NCI-H2107 treated with DMSO at 0.1 percent for 48 hours (cell line): ENCODE measurements at regions not wholly inside any gene's neighbourhood (a gene's known extent, or its start where the extent isn't known, plus 50 kb on each side); places are given as distances from the start of the nearest gene placed in this dataset.

ENCODE experiments used
- DNase-seq: peaks from one replicate; lab custom pipeline; 2025; ENCODE audit not compliant: unreplicated experiment; lab: John Stamatoyannopoulos, UW

DNA sequence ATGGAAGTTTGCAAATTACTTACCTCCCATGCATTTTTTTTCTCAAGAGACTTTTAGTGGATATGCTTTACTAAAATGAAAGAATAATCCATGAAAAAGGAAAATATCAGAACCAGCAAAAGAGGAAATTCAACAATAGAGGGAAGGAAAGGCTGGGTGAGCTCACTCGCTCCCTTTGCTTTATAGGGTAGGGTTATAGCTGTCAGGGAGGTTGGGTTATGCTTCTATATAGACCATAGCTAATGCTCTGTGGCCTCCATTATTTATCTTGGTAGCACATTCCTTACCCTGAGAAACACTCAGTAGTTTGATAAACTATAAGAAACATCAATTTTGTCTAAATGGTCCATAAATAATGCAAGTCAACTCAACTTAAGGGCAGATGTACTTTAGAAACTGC, 215.9 kb upstream of the FAR2 start:
- DNase-seq: no peak

DNA sequence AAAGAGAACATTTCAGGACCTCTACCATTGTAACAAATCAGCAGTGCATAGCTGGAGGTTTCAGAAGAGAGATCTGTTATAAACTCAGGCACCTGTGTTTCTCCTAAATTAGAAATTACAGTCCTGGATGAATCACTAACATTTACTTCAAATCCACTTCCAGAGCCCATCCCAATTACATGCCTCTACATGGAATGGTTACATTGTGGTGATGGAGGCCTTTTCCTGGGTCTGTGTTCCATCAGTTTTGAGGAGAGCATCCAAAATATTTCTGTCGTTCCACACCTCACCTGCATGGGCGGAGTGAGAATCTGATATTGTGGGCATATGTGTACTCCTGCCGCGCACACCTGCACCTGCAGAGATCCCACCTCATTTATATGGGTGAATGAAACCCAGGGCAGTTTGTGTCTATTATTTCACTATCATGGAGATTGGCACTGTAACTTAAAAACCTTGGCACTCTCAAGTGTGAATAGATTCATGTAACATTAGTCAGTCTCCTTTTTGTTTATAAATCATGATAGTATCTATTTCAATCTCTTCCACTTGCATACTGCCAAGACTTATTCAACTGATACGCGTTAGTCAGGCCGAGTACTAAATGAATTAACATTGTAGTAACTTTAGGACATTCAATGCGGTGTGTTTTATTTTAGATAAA, 215.1 kb upstream of the FAR2 start:
- DNase-seq: peak; percentile 88

DNA sequence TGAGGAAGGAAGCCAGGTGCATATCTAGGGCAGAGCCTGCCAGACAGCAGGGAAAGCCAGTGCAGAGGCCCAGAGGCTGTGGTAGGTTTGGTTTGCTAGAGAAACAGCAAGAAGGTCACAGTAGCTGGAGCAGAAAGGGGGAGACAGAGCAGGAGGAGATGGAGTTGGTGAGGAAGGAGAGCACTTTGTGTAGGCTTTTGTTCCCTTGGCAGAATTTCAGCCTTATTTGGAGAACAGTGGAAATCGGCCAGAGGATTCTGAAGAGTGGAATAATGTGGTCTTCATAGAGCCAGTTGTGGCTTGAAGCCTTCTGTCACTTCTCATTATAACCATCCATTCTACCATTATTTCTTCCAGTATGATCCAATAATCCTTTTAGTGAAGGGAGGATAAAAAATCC, 212.9 kb upstream of the FAR2 start:
- DNase-seq: no peak

DNA sequence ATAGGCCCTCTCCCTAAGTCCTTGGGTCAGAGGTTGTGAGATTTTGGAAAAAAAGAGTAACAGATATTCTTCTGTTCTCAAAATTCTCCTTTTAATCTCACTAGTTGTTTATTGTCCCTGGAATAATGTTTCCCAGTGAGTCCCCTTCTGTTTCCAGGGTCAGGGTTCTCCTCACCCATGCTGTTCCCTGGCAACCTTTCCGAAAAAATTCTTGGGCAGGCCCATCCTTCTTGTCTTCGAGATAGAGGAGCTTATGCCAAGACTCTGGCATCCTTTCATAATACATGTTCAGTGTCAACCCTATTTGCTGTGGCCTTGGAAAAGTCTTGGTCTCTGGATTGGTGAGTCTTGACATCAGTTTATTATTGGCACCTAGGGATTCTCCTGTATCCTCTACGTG, 212.4 kb upstream of the FAR2 start:
- DNase-seq: no peak

- DNase-seq: peak; percentile 39
These were observed 211.9 kb upstream of the FAR2 start for GRCh38 chr12:28937196-28937595.

DNA sequence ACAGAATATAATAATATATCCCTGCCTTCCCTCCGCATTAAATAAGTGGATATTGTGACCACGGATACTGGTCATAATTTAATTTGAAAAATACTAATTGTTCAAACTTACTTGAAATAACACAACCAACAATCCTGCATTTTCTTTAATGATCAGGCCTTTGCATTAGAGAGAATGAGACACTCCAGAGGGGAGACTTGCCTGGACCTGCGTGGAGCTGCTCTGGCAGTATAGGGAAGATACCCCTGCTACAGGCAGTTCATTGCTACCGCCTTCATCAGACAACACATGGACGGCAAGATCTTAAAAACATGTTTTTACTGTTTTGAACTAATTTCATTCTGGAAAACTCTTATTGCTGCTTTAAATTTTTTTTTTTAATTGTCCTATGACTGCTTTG, 211.0 kb upstream of the FAR2 start:
- no peak for DNase-seq

DNA sequence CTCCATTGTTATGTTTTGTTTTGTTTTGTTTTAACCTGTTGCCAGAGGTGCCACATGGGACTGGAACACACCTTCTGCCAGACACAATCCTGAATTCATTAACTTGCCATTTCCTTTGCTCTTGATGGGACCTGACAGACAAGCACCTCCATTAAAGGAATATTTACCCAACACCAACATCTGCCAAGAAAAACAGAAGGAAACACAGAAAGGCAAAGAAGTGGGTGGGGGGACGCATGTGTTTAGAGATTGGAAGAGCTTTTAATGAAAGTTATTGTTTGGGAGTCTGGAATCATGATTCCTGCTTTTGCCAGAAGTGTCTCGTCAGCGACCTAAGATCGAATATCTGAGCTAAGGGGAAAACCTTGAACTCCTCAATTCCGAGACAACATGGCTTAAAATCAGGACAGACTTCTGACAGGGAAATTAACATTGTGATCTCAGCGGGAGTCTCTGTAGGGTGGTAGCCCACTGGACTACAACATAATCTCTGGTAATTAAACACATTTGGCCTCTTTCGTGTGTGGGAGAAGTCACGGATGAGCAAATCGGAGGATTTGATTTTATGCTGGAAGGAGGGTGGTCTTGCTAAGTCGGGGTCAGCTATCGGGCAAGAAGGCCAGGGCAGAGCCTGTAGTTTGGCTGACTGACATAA, 210.4 kb upstream of the FAR2 start:
- no peak for DNase-seq

DNA sequence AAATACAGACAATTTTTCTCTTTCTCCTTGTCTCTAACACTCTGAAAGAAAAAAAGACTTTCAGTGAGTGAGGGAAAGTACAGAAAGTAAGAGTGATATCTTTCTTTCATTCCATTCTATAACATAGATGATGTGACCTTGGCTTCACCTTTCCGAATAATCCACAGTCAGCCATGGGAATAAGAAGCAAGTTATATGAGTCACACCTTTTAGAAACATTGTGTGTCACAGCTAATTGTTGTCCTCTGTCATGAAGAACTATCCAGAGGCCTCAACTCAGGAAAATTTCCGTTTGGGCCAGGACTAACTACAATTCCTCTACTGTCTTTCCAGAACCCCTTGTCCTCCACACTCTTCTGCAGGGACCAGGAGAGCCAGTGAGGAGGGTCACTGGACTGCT, 209.7 kb upstream of the FAR2 start:
- DNase-seq: no peak

DNA sequence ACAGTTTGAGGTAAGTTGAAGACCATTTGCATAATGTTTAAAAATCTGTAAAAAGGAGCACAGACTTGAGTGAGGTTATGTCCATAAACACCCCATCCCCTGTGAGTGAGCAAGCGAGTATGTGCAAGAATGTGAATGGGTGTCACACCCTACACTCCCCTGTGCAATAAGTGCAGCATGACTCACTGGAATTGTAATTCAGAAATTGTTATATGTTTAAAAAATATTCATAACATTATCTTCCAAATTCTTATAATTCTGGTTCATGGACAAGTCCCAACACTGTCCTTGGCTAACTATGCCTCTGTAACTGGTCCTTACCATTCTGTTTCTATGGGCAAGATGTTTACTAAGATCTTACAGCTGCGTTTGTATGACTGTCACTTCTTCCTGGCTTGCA, 207.8 kb upstream of the FAR2 start:
- DNase-seq: no peak

GRCh38 chr12:28946361-28946760, 202.7 kb upstream of the FAR2 start:
- DNase-seq: no peak

DNA sequence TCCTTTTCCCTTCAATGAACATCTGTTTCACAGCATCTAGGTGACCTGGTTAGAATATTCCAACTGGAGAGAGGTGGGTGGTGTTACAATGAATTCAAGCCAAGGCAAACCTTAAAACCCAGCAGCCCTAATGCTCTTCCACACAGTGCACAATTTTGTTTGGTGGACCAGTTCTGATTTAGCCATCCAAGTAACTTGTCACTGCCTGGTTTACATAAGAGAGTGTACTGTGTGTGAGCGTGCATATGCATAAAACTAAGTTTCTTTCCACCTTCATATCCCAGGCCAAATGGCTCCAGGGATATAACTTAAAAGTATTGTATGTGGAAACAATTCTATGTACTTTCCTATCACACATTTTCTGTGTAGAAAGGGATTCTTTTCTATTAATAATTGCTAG, 200.4 kb upstream of the FAR2 start:
- DNase-seq: no peak

- DNase-seq: no peak
These were observed 199.9 kb upstream of the FAR2 start for GRCh38 chr12:28949184-28949583.

DNA sequence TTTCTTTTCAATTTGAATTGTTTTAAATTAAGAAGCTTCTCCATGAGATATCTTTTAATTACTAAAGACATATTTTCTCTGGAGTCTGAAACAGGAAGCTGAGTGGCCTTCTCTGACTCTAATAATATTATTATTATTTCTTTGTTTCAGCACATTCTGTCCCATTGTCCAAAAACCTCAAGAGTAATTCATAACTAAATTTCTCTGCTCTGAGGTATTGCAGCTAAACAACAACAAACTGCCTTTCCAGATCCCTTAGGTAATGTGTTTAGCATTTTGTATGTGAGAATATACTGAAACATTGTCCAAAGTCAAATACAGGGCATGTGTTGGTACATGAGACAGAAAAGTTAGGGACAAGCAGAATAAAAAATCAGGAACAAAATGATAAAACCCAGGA, 199.0 kb upstream of the FAR2 start:
- no peak for DNase-seq

DNA sequence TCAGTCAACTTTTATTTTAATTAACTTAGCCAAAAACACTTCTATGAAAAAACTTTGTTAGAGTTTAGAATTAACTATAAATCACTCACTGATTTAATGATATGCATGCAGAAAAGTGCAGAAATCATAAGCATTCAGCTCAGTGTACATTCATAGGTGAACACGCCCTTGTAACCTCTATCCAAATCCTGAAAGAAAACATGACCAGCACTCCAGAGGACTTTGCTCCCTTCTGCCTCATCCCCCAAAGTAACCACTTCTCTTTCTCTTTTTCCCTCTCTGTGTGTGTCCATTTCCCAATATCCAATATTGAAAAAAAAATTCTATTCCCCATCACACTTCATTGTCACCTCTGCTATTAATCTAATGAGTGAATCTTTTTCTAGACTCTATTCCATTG, 197.1 kb upstream of the FAR2 start:
- DNase-seq: no peak

GRCh38 chr12:28954333-28954732, 194.7 kb upstream of the FAR2 start:
- no peak for DNase-seq

DNA sequence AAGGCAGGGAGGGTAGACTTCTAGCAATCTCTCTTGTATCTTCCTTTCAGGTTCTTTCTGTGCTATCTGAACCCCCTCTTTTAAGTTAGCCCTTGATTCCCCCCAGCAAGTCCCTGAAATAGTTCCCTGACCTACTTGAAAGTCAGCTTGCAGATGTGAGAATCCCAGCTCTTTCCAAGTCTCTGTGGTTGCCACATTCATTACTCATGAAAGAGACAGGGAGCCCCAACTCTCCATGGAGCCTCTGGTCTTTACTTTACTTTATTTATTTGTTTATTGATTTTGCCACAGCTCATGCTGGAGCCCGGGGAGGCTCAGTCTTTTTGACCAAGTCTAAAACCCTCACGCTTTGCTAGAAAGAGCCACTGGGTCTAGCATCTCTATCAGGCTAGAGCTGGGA, 193.6 kb upstream of the FAR2 start:
- DNase-seq: no peak

DNA sequence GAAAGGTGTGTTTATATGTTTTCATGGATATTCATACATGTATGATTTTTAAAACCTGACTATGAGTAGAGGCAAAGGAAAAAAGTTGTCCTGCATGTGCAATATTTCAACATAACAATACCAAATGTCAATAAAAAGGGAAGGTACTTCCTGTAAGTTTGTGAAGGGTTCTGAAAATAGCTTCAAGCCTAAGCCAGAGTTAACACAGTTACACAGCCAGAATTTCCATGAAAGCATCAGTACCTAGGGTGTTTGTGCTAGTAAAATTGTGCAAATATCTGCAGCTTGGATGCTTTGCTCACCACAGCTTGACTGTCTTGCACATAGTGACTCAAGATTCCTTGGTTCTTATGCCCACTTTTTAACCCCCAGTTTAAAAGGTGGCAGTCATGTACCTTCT, 193.1 kb upstream of the FAR2 start:
- no peak for DNase-seq

- no peak for DNase-seq
These were observed 190.4 kb upstream of the FAR2 start for GRCh38 chr12:28958553-28959195.

GRCh38 chr12:28961948-28962384, 187.1 kb upstream of the FAR2 start:
- DNase-seq: no peak

DNA sequence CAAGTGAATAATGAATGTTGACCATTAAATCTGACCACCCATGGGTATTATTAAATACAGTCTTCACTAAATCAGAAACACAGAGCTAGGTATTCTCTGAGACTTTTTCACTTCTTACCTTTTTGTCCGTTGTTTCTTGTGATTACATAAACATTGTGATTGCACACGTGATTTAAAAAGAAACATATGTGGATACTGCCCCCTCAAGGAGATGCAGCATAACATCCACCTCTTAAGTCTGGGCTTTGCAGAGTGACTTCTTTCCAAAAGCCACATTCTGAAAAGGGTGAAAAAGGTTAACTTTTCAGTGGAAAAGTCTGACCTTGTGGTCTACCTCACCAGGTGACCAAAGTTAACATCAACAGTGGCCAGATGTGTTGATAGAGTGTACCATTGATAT, 185.5 kb upstream of the FAR2 start:
- DNase-seq: no peak

- DNase-seq: peak; percentile 32
These were observed 182.9 kb upstream of the FAR2 start for GRCh38 chr12:28966046-28966780.

- DNase-seq: no peak
These were observed 181.7 kb upstream of the FAR2 start for GRCh38 chr12:28967426-28967825.
